GM23338 (cell line): ENCODE measurements at regions not wholly inside any gene's neighbourhood (a gene's known extent, or its start where the extent isn't known, plus 50 kb on each side); places are given as distances from the start of the nearest gene placed in this dataset.

Experiments
- ATAC-seq: fragments of 200-7000 bp; cut with Tn5 transposase; 3 replicates; pipeline ENCODE4 v1.9.1; 2020
- DNase-seq: peaks from one replicate; pipeline ENCODE4 v3.0.0-alpha.2; 2015; ENCODE audit warnings: low spot score
- H2AFZ ChIP-seq: fragments of 200-600 bp; sonication (generic); 2 replicates; pipeline ENCODE4 v1.8.0; 2016; ENCODE audit warnings: antibody characterized with exemption, mild to moderate bottlenecking, moderate library complexity
- H3F3A ChIP-seq: fragments of 200-600 bp; sonication (generic); replicated peaks from 2 replicates; pipeline ENCODE4 v1.8.0; 2017; ENCODE audit warnings: antibody characterized with exemption, mixed run types, low read depth
- H3K27ac ChIP-seq: fragments of 200-600 bp; sonication (generic); 2 replicates; pipeline ENCODE4 v1.6.1; 2016; ENCODE audit warnings: low read depth
- H3K27me3 ChIP-seq: fragments of 200-600 bp; sonication (generic); 2 replicates; pipeline ENCODE4 v1.8.0; 2016; ENCODE audit warnings: mild to moderate bottlenecking, mixed run types, moderate library complexity; ENCODE audit not compliant: insufficient read depth
- H3K36me3 ChIP-seq: fragments of 200-600 bp; sonication (generic); 2 replicates; pipeline ENCODE4 v1.8.0; 2016; ENCODE audit warnings: mild to moderate bottlenecking; ENCODE audit not compliant: insufficient read depth
- H3K4me1 ChIP-seq: fragments of 200-600 bp; sonication (generic); 2 replicates; pipeline ENCODE4 v1.8.0; 2016; ENCODE audit warnings: mild to moderate bottlenecking, moderate library complexity; ENCODE audit not compliant: insufficient read depth
- H3K4me2 ChIP-seq: fragments of 200-600 bp; sonication (generic); 2 replicates; pipeline ENCODE4 v1.7.1; 2017; ENCODE audit warnings: mixed run types
- H3K4me3 ChIP-seq: fragments of 200-600 bp; sonication (generic); 2 replicates; pipeline ENCODE4 v1.6.1; 2016; ENCODE audit warnings: mixed run types
- H3K79me2 ChIP-seq: fragments of 200-600 bp; sonication (generic); replicated peaks from 2 replicates; pipeline ENCODE4 v1.8.0; 2017; ENCODE audit warnings: mild to moderate bottlenecking; ENCODE audit not compliant: insufficient read depth
- H3K9me2 ChIP-seq: fragments of 200-600 bp; sonication (generic); 2 replicates; pipeline ENCODE4 v1.8.0; 2017; ENCODE audit not compliant: insufficient read depth
- H4K20me1 ChIP-seq: fragments of 200-600 bp; sonication (generic); replicated peaks from 2 replicates; pipeline ENCODE4 v1.8.0; 2017; ENCODE audit warnings: mild to moderate bottlenecking; ENCODE audit not compliant: insufficient read depth
- H3K27ac Mint-ChIP-seq: 2 replicates; pipeline ENCODE4 v1.8.0; 2020; ENCODE audit warnings: inconsistent platforms, mild to moderate bottlenecking, moderate library complexity, mixed read lengths
- H3K27me3 Mint-ChIP-seq: 3 replicates; pipeline ENCODE4 v1.8.0; 2022; ENCODE audit warnings: low read depth, mild to moderate bottlenecking, moderate library complexity, mixed read lengths, inconsistent platforms; ENCODE audit not compliant: insufficient read depth, poor library complexity
- H3K36me3 Mint-ChIP-seq: 3 replicates; pipeline ENCODE4 v1.8.0; 2021; ENCODE audit warnings: low read depth, mild to moderate bottlenecking, inconsistent platforms, moderate library complexity, mixed read lengths
- H3K4me1 Mint-ChIP-seq: 3 replicates; pipeline ENCODE4 v1.8.0; 2020; ENCODE audit warnings: mild to moderate bottlenecking, inconsistent platforms, mixed read lengths
- H3K4me3 Mint-ChIP-seq: 3 replicates; pipeline ENCODE4 v1.8.0; 2021; ENCODE audit warnings: moderate library complexity, mild to moderate bottlenecking, inconsistent platforms, mixed read lengths
- H3K9me3 Mint-ChIP-seq: 3 replicates; pipeline ENCODE4 v1.8.0; 2020; ENCODE audit warnings: moderate library complexity, mild to moderate bottlenecking, inconsistent platforms, mixed read lengths
- CREB1 ChIP-seq: fragments of 250-450 bp; sonication (Bioruptor Pico); IDR thresholded peaks from 2 replicates; pipeline ENCODE4 v1.5.0; 2020; ENCODE audit warnings: low read depth, mild to moderate bottlenecking, moderate library complexity
- CTCF ChIP-seq, 2 experiments: fragments of 200-600 bp in 1 of 2; sonication (generic) in 1 of 2; conservative IDR thresholded peaks; 2 replicates each; pipeline versions ENCODE4 v1.5.1 to v1.6.1; 2016 to 2017; ENCODE audit warnings: antibody characterized with exemption in 2 of 2, low read depth in 2 of 2, mild to moderate bottlenecking in 2 of 2, moderate library complexity in 1 of 2
- ETS1 ChIP-seq: IDR thresholded peaks from 2 replicates; pipeline ENCODE4 v1.6.1; 2016; ENCODE audit warnings: antibody characterized with exemption
- EZH2 ChIP-seq: fragments of 200-600 bp; sonication (generic); IDR thresholded peaks from one replicate; pipeline ENCODE4 v1.8.0; 2017; ENCODE audit warnings: antibody characterized with exemption, mild to moderate bottlenecking, low read depth; ENCODE audit not compliant: unreplicated experiment
- EZH2phosphoT487 ChIP-seq: fragments of 200-600 bp; sonication (generic); IDR thresholded peaks from one replicate; pipeline ENCODE4 v1.8.1; 2018; ENCODE audit warnings: antibody characterized with exemption; ENCODE audit not compliant: unreplicated experiment
- JUNB ChIP-seq: IDR thresholded peaks from one replicate; pipeline ENCODE4 v1.6.1; 2016; ENCODE audit warnings: antibody characterized with exemption; ENCODE audit not compliant: unreplicated experiment
- NANOG ChIP-seq: IDR thresholded peaks from 2 replicates; pipeline ENCODE4 v1.6.1; 2016; ENCODE audit warnings: antibody characterized with exemption, borderline replicate concordance
- POLR2AphosphoS5 ChIP-seq: IDR thresholded peaks from 2 replicates; pipeline ENCODE4 v1.6.1; 2016; ENCODE audit warnings: antibody characterized with exemption, low read depth
- REST ChIP-seq: IDR thresholded peaks from one replicate; pipeline ENCODE4 v1.6.1; 2018; ENCODE audit warnings: antibody characterized with exemption; ENCODE audit not compliant: unreplicated experiment
- STAT1 ChIP-seq: IDR thresholded peaks from one replicate; pipeline ENCODE4 v1.6.1; 2016; ENCODE audit warnings: antibody characterized with exemption; ENCODE audit not compliant: unreplicated experiment
- ZNF114 ChIP-seq: fragments of 250-450 bp; sonication (Bioruptor Pico); IDR thresholded peaks from 2 replicates; pipeline ENCODE4 v1.5.0; 2020; ENCODE audit warnings: mild to moderate bottlenecking, moderate library complexity
- ZNF331 ChIP-seq: fragments of 250-450 bp; sonication (Bioruptor Pico); IDR thresholded peaks from 2 replicates; pipeline ENCODE4 v1.5.0; 2020; ENCODE audit warnings: low read depth, mild to moderate bottlenecking, moderate library complexity
- ZNF462 ChIP-seq: fragments of 250-450 bp; sonication (Bioruptor Pico); IDR thresholded peaks from 2 replicates; pipeline ENCODE4 v1.5.0; 2020; ENCODE audit warnings: mild to moderate bottlenecking, moderate library complexity

- Histone ChIP-seq H3K27ac (no peak overlapping the region), H3K4me2 (no peak overlapping the region), H3F3A (no peaks in the 10 kb centered on the region), H3K36me3 (no peaks in the 10 kb centered on the region), H3K4me3 (no peak overlapping the region), H2AFZ (no peak overlapping the region), H3K9me2 (no peaks in the 10 kb centered on the region), H4K20me1 (no peaks in the 10 kb centered on the region), H3K27me3 (no peaks in the 10 kb centered on the region), H3K4me1 (no peaks in the 10 kb centered on the region), H3K79me2 (no peaks in the 10 kb centered on the region)
- DNase-seq (no peak), ATAC-seq (no peak)
- no peak for TF ChIP-seq NANOG
- TF ChIP-seq CREB1 = no peak
- no peak for TF ChIP-seq ETS1
- TF ChIP-seq ZNF331 (CRISPR knock-in tag) = no peak
- no peak for TF ChIP-seq JUNB
- no peak for TF ChIP-seq EZH2phosphoT487
- TF ChIP-seq ZNF114 (CRISPR knock-in tag) = no peak
- TF ChIP-seq REST = no peak
- no peak for TF ChIP-seq ZNF462 (CRISPR knock-in tag)
- no peak for TF ChIP-seq STAT1
- no peak for TF ChIP-seq CTCF (conservative IDR thresholded peaks at IDR 0.05; ENCODE audit: low read depth in 2 of 2)
- TF ChIP-seq EZH2 = no peak
- no peak for TF ChIP-seq POLR2AphosphoS5
- H3K4me1 Mint-ChIP-seq = no peaks in the 10 kb centered on the region
- no peaks in the 10 kb centered on the region for H3K36me3 Mint-ChIP-seq
- H3K4me3 Mint-ChIP-seq = no peak overlapping the region
- H3K27ac Mint-ChIP-seq = no peak overlapping the region
- H3K27me3 Mint-ChIP-seq = no peaks in the 10 kb centered on the region
- H3K9me3 Mint-ChIP-seq = no peaks in the 10 kb centered on the region
These were observed 818.7 kb upstream of the PTPRD start for GRCh38 chr9:11431490-11431889.
